HG02623 (cell line): ENCODE measurements at regions not wholly inside any gene's neighbourhood (a gene's known extent, or its start where the extent isn't known, plus 50 kb on each side); places are given as distances from the start of the nearest gene placed in this dataset.
A peak's percentile ranks its signal among the peaks of the same experiment; 100 is the strongest.
"Not testable (repeated sequence)": the region's sequence is repeated elsewhere in the genome, so short reads cannot be mapped to it uniquely, and the experiment has no call there.

ENCODE experiments used
- ATAC-seq: cut with Tn5 transposase; IDR thresholded peaks from one replicate; pipeline ENCODE4 v1.9.1; 2021; ENCODE audit warnings: moderate library complexity; ENCODE audit not compliant: unreplicated experiment

- ATAC-seq: no peak
These were observed 212.6 kb downstream of the BCAS1 start for GRCh38 chr20:53857723-53858236.

GRCh38 chr20:53856300-53857295 is 213.8 kb downstream of the BCAS1 start:
- no peak for ATAC-seq

DNA sequence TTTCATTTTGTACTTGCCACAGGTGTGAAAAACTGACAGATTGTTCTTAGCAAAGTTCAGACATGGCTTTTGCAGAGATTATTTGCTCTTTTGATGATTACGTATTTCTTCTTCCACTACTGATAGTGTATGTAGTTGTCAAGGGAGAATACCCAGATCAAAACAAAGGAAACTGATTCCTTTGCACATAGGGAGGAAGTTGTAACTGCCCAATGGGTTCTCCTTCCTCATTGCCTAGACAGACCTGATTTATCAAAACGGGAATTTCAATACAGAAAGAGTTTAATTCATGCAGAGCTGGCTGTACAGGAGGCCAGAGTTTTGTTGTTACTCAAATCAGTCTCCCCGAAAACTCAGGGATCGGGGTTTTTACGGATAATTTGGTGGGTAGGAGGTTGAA is 214.7 kb downstream of the BCAS1 start:
- ATAC-seq: no peak

- ATAC-seq: not testable (repeated sequence)
These were observed 215.8 kb downstream of the BCAS1 start for GRCh38 chr20:53854609-53854926.

GRCh38 chr20:53853111-53853713 is 217.2 kb downstream of the BCAS1 start:
- ATAC-seq: no peak

DNA sequence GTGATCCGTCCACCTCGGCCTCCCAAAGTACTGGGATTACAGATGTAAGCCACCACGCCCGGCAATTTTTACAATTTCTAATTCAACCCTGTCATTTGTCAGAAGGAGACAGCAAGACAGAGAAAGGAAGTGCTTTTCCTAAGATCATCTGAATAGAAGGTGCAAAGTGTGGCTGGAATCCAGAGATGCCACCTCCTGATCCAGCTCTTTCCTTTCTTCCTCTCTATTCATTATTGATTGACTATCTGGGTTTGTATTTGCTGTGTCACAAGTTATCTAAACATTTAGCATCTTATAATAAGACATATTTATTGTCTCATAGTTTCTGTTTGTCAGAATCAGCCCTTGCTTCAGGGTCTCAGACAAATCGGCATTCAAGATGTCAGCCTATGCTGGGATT is 217.7 kb downstream of the BCAS1 start:
- ATAC-seq: no peak

GRCh38 chr20:53852014-53852413 is 218.4 kb downstream of the BCAS1 start:
- no peak for ATAC-seq

GRCh38 chr20:53850319-53850718 is 220.1 kb downstream of the BCAS1 start:
- ATAC-seq: no peak

DNA sequence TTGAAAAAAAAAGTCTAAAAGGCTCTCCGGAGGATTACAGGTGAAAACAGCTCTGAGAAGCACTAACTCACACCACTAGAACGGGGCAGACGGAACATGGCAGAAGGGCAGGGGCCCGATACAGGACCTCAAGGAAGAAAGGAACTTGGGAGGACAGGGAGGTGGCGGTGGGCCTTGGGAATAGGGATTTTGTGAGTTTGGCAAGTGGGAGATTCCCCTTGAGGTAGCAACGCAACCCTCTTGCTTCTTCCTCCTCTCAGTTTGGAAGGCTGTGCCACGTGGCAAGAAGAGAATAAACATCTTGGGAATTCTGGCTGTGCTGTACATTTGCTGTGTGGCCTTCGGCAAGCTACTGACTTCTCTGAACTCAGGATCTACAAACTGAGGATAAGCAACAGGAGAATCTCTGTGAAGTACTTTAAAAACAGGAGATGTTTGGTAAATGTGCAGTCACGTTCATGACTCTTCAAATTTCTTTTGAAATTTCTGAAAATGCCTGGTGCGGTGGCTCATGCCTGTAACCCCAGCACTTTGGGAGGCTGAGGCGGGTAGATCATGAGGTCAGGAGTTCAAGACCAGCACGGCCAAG is 220.8 kb downstream of the BCAS1 start:
- no peak for ATAC-seq

DNA sequence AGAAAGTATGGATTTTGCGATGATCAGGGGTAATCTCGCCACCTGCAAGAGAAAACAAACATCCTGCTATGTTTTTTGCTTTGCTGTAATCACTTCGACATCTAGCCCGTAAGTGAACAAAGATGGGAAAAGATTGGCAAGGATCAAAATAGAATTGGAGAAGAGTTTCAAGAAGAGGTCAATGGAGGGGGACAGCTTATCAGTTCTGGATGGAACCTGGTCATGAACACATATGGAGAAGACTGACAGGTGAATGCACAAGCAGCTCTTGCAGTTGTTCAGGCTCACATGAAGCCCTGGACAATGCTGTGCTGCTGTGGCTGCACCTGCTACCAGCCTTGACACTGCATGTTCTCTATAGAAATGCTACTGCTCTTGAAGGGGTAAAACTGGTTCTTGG is 222.1 kb downstream of the BCAS1 start:
- ATAC-seq: no peak

DNA sequence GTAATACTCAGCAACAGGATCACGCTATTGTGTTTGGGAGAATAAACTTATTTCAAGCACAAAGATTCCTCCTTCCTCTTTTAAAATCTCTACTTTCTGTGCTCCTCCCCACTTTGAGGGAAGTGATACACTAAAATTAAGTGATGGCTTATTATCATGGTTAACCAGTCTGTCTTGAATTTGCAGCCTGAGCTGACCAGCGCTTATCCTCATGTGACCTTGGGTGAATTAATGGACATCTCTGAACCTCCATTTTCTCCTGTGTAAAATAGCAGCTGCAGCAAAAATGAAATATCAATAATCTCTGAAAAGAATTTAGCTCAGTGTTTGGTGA is 222.6 kb downstream of the BCAS1 start:
- ATAC-seq: no peak

GRCh38 chr20:53847139-53847836 is 223.1 kb downstream of the BCAS1 start:
- no peak for ATAC-seq

DNA sequence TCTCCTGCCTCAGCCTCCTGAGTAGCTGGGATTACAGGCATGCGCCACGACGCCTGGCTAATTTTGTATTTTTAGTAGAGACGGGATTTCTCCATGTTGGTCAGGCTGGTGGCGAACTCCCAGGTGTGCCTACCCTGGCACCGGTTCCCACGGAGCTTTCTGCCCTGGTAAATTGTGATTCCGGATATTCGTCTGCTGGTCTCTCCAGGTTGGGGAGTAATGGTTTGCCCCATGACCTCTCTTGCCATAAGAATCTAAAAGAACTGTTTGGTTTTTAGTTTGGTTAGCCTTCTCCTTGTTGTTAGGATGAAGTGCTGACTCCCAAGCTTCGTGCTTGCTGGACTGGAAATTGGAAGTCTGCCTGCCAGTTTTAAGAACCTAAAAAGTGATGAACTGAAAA is 223.8 kb downstream of the BCAS1 start:
- ATAC-seq: no peak

- ATAC-seq: no peak
These were observed 224.4 kb downstream of the BCAS1 start for GRCh38 chr20:53845980-53846379.

DNA sequence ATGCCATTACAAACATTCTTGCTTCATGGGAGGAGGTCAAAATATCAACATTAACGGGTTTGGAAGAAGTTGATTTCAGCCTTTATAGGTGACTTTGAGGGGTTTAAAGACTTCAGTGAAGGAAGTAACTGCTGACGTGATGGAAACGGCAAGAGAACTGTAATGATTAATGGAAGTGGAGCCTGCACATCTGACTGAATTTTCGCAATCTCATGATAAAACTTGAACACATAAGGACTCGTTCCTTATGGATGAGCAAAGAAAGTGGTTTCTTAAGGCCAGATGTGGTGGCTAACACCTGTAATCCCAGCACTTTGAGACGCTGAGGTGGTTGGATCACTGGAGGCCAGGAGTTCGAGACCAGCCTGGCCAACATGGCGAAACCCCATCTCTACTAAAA is 226.1 kb downstream of the BCAS1 start:
- ATAC-seq: no peak

DNA sequence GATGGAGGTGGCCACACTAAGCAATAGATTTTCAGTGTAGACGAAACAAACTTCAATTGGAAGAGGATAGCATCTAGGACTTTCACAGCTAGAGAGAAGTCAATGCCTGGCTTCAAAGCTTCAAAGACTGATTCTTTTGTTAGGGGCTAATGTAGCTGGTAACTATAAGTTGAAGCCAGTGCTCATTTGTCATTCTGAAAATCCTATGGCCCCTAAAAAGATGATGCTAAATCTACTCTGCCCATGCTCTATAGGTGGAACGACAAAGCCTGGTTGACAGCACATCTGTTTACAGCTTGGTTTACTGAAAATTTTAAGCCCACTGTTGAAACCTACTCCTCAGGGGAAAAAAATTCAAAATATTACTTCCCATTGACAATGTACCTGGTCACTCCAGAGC is 226.7 kb downstream of the BCAS1 start:
- no peak for ATAC-seq

DNA sequence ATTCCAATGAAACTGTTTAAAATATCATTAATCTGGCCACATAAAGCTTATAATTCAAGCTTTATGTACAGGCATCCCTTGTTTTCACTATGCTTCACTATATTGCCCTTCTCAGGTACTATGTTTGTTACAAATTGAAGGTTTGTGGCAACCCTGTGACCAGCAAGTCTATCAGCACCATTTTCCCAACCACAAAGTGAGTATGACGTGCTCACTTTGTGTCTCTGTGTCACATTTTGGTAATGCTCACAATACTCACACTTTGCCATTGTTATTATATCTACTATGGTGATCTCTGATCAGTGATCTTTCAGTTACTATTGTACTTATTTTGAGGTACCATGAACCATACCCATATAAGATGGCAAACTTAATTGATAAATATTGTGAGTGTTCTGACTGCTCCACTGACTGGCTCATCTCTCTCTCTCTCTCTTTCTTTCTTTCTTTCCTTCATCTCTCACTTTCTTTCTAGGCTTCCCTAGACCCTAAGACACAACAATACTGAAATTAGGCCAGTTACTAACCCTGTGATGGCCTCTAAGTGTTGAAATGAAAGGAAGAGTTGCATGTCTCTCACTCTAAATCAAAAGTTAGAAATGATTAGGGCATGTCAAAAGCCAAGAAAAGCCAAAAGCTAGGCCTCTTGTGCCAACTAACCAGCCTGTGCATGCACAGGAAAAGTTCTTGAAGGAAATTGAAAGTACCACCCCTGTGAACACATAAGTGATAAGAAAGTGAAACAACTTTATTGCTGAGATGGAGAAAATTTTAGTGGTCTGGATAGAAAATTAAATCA is 227.9 kb downstream of the BCAS1 start:
- ATAC-seq: no peak

- no peak for ATAC-seq
These were observed 228.7 kb downstream of the BCAS1 start for GRCh38 chr20:53841741-53842140.

DNA sequence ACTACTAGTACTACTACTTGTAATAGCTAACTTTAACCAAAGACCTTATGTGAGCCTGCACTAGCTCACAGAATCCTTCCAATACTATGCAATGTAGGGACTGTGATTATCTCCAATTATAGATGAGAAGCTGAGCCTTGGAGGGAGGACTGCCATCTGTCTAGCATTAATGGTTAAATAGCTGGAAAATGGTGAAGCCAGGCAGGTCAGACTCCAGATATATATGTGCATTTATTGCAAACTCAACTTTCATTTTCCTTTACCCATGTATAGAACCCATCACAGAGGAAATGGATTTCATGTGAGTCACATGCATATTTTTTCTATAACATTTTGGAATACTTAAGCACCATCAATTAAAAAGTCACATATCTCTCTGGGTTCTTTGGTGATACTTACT is 229.9 kb downstream of the BCAS1 start:
- ATAC-seq: no peak

DNA sequence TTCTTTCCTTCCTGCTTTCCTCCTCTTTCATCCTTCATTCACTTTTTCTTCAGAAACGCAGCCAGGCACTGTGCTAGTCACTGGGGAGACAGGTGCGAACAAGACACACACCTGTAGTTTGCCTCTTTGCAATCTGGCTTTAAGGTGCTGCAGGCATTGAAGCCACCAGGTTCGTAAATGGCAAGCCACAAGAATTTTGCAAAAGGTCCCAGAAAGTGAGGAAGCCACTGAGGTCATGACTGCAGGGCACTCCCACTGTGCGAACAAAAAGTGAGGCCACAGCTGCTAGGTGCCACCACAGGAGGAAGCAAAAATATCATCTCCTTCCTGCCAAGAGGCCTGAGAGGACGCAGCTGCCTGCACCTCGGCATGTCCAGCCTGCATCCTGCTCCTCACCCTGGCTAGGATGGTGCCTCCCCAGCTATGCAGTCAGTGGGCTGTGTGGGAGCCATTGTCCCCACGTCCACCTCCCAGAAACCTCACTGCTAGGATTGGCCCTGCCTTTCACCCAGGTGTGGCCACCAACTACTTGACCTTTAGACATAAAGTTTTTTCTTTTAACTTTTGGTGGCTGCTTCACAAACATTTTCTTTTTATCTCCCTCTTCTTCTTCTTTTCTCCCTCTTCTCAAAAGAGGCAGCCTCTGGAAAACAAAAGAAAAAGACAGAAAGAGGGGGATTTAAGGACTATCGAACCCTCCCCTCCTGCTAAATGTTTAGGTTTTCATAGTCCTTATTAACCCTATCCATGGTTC is 230.8 kb downstream of the BCAS1 start:
- peak; percentile 65 for ATAC-seq
